GM12878 (cell line): ENCODE measurements at regions not wholly inside any gene's neighbourhood (a gene's known extent, or its start where the extent isn't known, plus 50 kb on each side); places are given as distances from the start of the nearest gene placed in this dataset.
A peak's percentile ranks its signal among the peaks of the same experiment; 100 is the strongest.

Experiments
- CBX3 ChIP-seq: fragments of 200-600 bp; sonication (generic); IDR thresholded peaks from 2 replicates; pipeline ENCODE4 v1.6.1; 2016; ENCODE audit warnings: low read depth, borderline replicate concordance
- DPF2 ChIP-seq: fragments of 450-650 bp; IDR thresholded peaks from 2 replicates; pipeline ENCODE4 v1.6.1; 2017; ENCODE audit warnings: mild to moderate bottlenecking
- IKZF1 ChIP-seq: fragments of 450-650 bp; conservative IDR thresholded peaks from 2 replicates; pipeline ENCODE4 v1.6.1; 2017; ENCODE audit warnings: antibody characterized with exemption, mild to moderate bottlenecking
- JUNB ChIP-seq: IDR thresholded peaks from 2 replicates; pipeline ENCODE4 v1.6.1; 2016; ENCODE audit warnings: antibody characterized with exemption, mild to moderate bottlenecking
- MEF2B ChIP-seq: fragments of 450-650 bp; IDR thresholded peaks from 2 replicates; pipeline ENCODE4 v1.6.1; 2018; ENCODE audit warnings: mild to moderate bottlenecking, moderate library complexity; ENCODE audit not compliant: partially characterized antibody, poor library complexity, severe bottlenecking
- NBN ChIP-seq: fragments of 450-650 bp; IDR thresholded peaks from 2 replicates; pipeline ENCODE4 v1.6.1; 2016
- NFXL1 ChIP-seq: fragments of 450-650 bp; IDR thresholded peaks from 2 replicates; pipeline ENCODE4 v1.6.1; 2017; ENCODE audit warnings: antibody characterized with exemption, mild to moderate bottlenecking, borderline replicate concordance
- NFYA ChIP-seq: IDR thresholded peaks from 2 replicates; pipeline ENCODE4 v1.6.1; 2011; ENCODE audit warnings: low read depth, mild to moderate bottlenecking, low read length, improper control_type of control experiment, borderline replicate concordance
- NR2C1 ChIP-seq: fragments of 450-650 bp; IDR thresholded peaks from 2 replicates; pipeline ENCODE4 v1.6.1; 2017; ENCODE audit warnings: antibody characterized with exemption, mild to moderate bottlenecking, moderate library complexity
- NR2F1 ChIP-seq: fragments of 450-650 bp; conservative IDR thresholded peaks from 2 replicates; pipeline ENCODE4 v1.6.1; 2017; ENCODE audit warnings: mild to moderate bottlenecking
- POLR2AphosphoS2 ChIP-seq: IDR thresholded peaks from 2 replicates; pipeline ENCODE4 v1.6.1; 2011; ENCODE audit warnings: low read depth, mild to moderate bottlenecking, low read length, improper control_type of control experiment, moderate library complexity
- RCOR1 ChIP-seq: conservative IDR thresholded peaks from 2 replicates; pipeline ENCODE4 v1.6.1; 2012; ENCODE audit warnings: low read depth, low read length, improper control_type of control experiment
- TBL1XR1 ChIP-seq: IDR thresholded peaks from 2 replicates; pipeline ENCODE4 v1.6.1; 2012; ENCODE audit warnings: low read depth, low read length, improper control_type of control experiment
- ZSCAN29 ChIP-seq: fragments of 450-650 bp; IDR thresholded peaks from 2 replicates; pipeline ENCODE4 v1.6.1; 2017; ENCODE audit warnings: mild to moderate bottlenecking, moderate library complexity
- TF ChIP-seq, protein P1 (sequence below): IDR thresholded peaks from 2 replicates; pipeline ENCODE4 v1.6.1; 2012; ENCODE audit warnings: low read depth, low read length, improper control_type of control experiment
- TF ChIP-seq, protein P2 (sequence below): IDR thresholded peaks from 2 replicates; pipeline ENCODE4 v1.6.1; 2012; ENCODE audit warnings: low read depth, low read length, improper control_type of control experiment

DNA sequence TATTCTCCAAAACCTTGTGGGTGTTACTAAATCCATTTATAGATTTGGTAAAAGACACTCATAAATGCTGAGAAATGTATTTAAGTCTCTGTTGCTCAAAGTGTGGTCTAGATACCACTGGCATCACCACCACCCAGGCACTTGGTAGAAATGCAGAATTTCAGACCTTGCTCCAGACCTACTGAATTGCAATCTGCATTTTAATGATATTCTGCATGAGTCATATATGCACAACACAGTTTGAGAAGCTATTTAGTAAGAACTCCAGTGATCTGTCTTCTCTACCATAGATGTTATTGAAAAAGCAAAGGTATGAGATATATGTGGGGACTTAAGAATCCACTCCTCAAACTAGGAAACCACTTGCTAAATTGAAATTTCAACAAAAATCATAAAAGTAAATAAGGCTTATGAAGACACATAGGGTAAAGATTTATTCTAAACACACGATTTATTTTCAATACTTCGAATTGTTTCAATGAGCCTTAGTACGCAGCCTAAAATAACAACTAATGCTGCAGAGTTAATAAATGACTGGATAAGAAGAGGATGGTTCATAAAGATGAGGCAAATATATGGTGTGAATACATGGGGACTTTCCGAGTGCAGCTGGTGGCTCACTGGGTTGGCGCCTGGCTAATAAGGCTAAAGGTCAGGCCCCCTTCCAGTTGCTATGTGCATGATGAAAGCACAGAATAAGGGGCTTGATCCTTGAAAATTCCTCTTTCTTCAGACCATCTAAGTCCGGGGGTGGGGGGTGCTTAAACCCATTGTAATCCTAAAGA lies 813.3 kb downstream of the NR2F2 start (continued):
- TF ChIP-seq NBN (0 out of 2 replicates have a peak, but pooled peaks have one; percentile 49), NR2F1 (peak; percentile 99), NFYA (no peak), TBL1XR1 (no peak), DPF2 (peak; percentile 76; the same call in 1 of the 2 replicates), MEF2B (peak; percentile 45), IKZF1 (peak; percentile 61; the same call in 1 of the 2 replicates), POLR2AphosphoS2 (no peak), NR2C1 (peak; percentile 83), CBX3 (no peak), ZSCAN29 (peak; percentile 98), JUNB (no peak), RCOR1 (no peak), NFXL1 (no peak)
- TF ChIP-seq, protein P1, sequence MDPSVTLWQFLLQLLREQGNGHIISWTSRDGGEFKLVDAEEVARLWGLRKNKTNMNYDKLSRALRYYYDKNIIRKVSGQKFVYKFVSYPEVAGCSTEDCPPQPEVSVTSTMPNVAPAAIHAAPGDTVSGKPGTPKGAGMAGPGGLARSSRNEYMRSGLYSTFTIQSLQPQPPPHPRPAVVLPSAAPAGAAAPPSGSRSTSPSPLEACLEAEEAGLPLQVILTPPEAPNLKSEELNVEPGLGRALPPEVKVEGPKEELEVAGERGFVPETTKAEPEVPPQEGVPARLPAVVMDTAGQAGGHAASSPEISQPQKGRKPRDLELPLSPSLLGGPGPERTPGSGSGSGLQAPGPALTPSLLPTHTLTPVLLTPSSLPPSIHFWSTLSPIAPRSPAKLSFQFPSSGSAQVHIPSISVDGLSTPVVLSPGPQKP = no peak
- TF ChIP-seq, protein P2, sequence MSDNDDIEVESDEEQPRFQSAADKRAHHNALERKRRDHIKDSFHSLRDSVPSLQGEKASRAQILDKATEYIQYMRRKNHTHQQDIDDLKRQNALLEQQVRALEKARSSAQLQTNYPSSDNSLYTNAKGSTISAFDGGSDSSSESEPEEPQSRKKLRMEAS = no peak
